ENCODE measurements at regions not wholly inside any gene's neighbourhood (a gene's known extent, or its start where the extent isn't known, plus 50 kb on each side); places are given as distances from the start of the nearest gene placed in this dataset.

DNA sequence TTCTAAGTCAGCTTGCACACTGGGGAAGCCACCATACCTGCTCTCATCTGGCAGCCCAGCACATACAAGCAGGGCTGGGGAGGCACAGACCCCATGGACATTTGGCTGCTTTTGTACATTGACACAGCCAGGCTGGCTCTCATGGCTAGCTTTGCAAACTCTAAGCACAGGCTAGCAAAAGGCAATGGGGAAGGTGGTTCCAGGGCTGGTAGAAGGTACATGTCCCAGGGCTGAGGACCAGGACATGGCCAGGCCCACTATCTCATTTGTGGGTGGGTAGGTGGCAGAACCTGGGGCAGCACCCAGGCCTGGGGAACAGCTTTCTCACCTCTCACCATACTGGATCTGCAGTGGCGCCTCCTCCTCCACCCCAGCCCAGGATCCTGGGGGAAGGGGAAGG is 90.9 kb downstream of the HS1BP3 start:
- DNase-seq (ENCODE audit: low read depth in 2 of 2): no peak

DNA sequence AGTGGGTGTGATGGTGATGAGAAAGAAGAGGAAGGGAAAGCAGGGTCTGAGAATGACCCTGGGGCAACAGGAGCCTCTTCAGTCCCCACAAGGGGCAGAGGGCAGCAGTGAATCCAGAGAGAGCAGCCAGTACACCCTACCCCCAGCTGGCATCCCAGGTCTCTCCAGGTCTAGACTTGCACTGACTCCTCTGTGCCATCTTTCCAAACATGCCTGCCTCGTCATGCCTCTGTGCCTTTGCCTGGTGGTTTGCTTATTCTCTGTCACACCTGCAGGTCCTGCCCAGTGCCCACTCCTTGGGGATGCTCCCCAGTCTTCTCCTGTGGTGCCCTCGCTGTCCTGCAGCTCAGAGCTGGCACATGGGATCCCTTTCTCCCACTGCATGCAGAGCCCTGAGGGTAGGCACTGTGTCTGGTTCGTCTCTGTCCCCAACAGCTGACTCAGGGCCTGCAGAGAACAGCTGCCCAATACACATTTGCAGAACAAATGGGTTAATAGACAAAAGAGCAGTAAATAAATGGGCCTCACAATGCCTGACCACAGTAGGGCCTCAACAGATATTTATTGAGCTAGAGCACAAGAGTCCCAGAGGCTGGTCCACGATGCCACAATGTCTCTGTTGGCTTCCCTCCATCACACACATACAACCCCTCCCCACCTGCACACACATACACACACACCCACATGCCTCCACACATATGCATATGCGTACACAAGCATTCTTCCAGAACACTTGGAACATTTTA is 89.8 kb downstream of the HS1BP3 start:
- DNase-seq (ENCODE audit: low read depth in 2 of 2): no peak

DNA sequence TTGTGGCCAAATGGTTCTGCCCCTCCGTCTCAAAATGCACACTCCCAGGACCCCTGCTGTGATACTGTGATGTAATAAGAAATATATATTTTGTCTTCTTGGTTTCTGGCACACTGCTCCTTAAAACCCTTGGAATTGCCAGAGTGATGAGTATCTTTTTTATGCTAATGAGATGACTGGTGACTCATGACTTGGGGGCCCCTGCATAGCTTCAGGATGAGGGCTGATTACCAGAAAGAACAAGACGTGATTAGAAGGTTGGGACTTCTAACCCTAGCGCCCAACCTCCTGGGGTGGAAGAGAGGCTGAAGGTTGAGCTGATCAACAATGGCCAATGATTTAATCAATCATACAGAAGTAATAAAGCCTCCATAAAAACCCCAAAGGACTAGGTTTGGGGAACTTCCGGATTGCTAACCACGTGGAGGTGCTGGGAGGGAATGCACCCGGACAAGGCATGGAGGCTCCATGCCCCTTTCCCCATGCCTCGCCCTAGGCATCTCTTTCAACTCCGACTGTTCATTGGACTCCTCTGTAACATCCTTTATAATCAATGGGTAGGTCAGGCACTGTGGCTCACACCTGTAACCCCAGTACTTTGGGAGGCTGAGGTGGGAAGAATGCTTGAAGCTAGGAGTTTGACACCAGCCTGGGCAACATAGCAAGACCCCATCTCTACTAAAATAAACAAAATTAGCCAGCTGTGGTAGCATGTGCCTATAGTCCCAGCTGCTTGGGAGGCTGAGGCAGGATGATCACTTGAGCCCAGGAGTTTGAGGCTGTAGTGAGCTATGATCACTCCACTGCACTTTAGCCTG is 89.1 kb downstream of the HS1BP3 start:
- DNase-seq (ENCODE audit: low read depth in 2 of 2): peak in 1 of 2 donors; percentile 71

DNA sequence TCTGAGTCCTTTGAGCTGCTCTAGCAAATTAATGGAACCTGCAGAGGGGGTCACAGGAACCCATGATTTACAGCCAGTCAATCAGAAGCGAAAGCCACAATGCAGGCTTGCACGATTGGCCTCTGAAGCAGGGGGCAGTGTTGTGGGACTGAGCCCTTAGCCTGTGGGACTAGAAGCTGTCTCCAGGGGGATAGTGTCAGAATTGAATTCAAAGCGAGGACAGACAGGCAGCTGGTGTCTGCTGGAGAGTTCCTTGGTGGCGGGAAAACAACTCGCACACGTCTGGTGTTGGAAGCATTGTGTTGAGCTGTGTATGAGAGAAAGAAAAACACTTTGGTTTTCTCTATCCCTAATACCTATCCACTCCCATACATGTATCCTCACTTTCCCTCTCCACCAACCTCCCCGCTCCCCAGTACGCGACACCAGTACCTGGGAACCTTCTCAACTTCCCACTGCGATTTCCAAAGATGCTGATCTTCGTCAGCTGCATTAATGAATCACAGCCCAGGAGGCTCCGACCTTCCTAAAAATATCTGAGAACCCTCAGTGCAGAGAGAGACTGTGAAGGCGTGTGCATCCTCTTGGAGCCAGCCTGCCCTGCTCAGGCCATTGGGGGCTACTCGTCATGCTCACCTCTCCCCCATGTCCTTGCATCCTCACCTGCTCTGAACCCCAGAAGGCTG is 88.2 kb downstream of the HS1BP3 start:
- DNase-seq (ENCODE audit: low read depth in 2 of 2): peak in 1 of 2 donors; percentile 27

DNA sequence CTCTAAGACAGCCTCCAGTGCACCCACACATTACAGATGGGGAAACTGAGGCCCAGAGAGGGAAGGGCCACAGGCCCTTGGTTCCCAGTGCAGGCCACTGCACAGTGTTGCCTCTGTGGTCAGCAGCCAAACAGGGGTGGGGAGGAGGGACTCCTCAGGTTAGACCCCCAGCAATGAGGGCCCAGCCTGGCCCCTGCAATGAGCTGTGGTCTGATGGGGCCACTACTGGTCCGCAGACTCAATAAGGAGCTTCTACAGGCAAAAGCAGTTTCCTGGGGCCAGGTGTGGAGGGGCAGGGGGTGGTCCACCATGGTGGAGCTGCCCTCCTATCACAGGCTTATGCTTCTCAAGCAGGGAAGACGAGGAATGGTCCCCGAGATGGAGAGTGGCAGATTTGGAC is 87.6 kb downstream of the HS1BP3 start:
- no peak for DNase-seq (ENCODE audit: low read depth in 2 of 2)

DNA sequence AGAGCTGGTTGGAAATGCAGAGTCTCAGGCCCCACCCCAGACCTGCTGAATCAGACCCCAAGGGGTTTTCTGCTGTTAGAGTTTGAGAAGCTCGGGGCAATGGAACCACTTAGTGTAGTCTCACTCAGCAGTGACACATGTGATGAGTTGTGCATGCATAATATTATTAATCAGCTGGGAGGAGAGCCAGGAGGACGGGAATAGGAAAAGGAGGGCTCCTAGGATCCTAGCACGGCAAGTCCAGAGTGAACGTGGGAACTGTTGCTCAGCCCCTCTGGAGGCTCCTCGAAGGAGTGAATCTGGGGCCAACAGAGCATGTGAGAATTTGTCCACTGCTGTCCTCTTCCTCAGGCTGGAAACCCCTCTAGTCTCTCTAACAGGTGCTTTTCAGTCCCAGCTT is 87.1 kb downstream of the HS1BP3 start:
- peak in 1 of 2 donors; percentile 69 for DNase-seq (ENCODE audit: low read depth in 2 of 2)

DNA sequence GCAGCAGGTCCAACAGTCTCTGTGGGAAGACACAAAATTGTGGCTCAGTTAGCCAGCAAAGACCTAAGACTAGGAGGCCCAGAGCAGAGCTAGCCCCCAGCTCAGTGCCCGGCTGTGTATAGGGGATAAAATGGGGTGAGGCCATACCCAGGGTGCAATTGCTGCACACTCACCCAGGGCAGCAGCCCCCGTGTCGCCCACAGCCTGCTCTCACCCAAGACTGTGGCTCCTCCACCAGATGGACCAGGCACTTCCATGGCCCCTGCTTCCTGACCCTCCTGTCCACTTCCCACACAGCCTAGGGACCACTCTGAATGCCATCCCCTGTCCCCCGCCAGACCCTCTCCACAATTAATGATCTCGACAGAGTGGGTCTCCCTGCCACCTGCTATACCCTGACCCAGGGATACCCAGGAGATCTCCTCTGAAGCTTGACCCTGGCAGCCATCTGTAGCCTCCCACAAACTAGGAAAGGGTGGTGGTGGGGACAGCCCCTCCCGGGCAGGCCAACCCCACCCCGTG is 85.7 kb downstream of the HS1BP3 start:
- no peak for DNase-seq (ENCODE audit: low read depth in 2 of 2)

DNA sequence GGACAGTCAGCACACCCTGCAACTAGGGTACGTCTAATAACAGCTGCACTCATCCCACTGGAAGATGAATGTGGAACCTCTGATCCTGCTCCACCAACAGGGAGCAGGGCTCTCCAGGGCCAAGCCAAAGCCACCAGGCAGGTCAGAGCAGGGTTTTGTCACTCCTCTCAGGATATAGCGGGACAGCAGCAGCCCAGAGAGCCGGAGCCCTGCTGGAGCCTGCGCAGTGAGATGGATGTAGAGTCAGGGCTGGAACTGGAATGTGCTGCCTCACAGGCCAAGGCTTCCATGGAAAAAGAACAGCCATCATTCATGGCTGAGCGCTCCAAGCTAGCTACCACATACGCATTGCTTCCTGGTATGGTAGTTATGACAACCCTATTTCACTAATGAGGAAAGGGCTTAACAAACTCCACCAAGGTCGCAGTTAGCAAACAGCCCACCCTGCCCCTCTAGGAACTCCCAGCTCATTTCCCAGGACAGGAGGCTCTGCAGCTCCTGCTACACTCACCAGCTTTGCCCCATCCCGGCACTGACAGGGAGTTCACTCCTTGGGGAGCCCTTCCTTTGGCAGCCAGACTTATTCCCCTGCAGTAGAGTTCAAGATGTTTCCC is 85.2 kb downstream of the HS1BP3 start:
- peak in 1 of 2 donors; percentile 64 for DNase-seq (ENCODE audit: low read depth in 2 of 2)

DNA sequence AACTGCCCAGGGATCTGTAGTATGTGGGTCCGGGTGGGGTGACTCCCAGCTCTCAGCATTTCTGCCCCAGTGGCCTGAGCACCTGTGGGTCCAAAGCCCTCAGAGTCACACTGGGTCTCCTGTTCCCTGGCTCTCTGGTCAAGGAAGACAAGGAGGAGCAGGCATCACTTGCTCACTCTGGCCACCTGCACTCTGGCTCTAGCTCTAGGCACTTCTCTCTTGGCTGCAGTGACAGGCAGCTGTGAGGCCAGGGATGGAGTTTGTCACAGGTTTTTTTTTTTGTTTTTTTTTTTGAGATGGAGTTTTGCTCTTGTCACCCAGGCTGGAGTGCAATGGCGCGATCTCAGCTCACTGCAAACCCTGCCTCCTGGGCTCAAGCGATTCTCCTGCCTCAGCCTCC is 84.6 kb downstream of the HS1BP3 start:
- no peak for DNase-seq (ENCODE audit: low read depth in 2 of 2)

DNA sequence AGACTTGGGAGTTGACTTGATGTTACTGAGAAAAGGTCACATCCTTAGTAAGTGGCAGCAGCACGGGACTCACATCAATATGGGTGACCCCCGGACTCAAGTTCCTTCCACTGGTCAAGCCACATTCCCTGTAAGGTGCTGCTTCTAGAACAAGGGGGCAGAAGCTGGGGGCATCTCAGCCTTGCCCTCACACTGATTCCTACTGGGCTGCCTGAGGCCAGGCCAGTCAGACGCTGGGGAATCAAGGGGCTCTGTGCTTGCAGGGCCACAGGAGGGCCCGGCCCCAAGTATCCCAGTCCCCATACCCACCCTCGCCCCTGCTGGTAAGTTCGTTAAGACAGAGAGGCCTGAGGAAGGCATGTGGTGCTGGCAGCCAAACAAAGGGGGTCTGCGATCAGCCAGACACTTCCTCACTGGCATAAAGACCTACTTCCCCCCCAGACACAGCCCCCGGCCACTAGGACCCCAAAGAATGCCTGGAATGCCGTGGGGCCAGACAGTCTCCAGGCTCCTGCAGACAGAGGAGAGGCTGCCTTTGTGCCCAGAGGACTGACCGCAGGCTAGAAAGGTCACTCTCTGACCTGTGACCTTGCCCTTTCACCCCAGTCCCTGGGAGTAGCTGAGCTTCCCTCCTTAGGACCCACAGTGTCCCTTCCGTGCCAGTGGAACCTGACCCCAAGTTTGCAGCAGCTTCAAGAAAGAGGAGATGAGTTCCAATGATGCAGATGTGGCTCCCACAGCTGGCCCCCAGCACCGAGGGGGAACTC is 83.6 kb downstream of the HS1BP3 start:
- peak in 1 of 2 donors; percentile 23 for DNase-seq (ENCODE audit: low read depth in 2 of 2)
